ENCODE measurements at regions not wholly inside any gene's neighbourhood (a gene's known extent, or its start where the extent isn't known, plus 50 kb on each side); places are given as distances from the start of the nearest gene placed in this dataset.

DNA sequence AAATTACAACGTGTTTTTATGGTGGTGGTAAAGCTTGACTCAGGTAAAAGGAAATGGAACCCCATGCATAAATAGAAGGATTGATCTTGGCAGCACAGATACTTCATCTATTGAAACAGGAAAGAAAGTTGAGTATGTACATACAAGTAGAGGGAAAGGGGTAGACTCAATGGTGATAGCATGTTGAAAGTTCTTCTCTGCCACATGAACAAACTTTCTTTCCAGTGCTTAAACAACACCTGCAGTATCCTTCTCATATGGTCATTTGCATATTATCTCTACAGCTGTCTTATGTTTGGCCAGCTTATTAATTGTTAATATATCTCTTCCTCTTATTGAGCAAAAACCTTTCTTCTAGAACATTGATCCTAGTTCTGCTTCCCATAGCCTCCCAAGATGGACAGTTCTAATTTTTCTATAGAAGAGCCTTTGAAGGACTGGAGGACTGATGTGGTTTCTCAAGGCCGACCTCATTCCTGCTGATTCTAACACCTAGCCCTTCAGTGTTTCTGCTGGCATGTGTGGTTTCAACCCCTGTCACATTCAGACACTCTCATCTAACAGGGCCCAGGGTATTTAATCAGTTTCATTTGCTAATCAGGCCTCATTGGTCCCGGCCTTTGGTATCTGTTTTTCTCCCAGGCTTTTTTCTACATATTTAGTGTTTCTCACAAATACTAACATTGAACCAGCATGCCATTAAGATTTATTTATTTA, 108.1 kb upstream of the SPRY1 start:
- DNase-seq = no peak

- DNase-seq = no peak
These were observed 105.3 kb upstream of the SPRY1 start for GRCh38 chr4:123291329-123291728.

DNA sequence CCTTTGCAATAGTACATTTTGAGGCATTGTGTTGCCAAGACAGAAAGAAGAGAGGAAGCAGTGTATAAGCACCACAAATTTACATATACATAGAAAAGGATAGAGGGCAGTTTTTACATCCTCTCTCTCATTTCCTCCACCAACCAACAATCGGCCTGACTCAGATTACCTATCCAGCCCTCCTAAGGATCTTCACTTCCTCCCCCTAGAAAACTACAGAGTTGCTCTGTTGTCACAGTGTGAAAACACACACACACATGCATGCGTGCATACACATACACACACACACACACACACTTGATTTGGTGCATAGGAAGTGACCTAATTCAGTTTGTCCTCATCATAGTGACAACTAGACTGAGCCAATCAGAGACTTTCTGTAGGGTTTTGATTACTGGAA, 98.8 kb upstream of the SPRY1 start:
- no peak for DNase-seq

DNA sequence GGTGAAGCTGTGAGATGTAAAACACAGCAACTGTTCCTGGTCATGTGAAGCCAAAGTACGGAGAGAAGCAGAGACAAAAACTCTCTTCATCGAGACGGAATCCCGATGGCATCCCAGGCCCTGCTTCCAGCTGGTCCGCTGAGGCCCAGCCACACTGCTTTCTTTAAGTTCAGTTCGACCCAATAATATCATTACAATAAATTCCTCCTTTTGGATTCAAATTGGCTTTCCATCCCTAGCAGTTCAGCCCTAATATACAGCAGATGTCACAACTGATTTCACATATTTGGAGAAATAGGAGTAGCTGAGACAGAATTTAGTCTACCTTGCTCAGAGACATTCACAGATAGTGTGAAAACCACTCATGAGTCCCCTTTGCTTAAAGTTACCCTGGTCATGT, 98.3 kb upstream of the SPRY1 start:
- DNase-seq = no peak

GRCh38 chr4:123298801-123299200, 97.8 kb upstream of the SPRY1 start:
- no peak for DNase-seq

DNA sequence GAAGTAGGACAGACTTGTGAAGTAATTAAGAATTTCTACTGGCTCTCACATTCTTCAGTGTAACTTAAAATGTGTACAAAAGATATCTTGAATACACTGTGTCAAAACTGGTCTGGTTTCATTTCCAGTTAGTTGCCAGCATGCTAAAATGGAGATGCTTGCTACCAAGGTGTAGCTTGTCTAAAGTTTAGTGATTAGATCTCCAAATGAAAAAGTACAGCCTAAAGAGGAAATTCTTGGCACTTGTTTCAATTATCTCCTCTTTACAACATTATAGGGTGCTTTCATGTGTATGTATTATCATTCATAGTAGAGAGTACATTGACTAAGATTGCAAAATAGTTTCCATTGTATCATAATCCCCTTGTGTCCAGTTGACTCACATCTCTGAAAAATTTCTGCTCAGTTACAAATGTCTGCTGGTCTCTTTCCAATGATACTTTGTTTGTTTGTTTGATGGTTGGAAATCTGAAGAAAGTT, 97.3 kb upstream of the SPRY1 start:
- no peak for DNase-seq

DNA sequence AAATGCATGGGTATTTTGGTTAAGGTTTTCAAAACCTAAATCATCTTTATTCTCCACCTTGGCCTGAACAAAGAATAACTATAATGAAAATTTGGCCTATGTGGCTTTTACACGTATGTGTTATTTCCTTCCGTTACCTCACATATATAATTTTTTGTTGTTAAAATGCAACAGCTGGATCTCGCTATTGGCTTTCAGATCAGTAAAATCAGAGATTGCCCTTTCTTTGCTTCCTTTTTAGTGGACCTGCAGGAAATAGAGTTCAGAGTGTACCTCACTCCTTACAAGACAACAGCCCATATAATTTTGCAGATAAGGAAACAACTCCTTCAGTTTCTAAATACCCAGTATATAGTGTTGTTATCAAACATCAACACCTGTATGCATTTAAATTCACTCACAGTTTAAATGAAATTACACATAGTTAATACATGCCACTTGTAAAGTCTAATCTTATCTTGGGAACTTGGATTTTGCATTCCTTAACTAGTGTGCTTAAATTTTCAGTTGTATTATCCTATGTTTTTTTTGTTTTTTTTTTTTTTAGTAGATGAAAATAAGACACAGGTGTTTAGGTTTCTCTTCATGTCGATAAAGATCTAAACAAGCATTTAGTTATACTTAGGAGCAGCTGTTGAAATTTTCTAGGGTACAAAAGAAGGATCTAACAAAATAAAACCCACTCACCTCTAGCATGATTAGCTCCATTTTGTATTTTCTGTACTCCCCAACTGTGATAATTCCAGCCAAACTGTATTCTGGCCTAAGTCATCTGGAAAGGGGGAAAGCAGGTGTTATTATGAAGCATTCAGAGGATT, 96.2 kb upstream of the SPRY1 start:
- no peak for DNase-seq

- no peak for DNase-seq
These were observed 94.7 kb upstream of the SPRY1 start for GRCh38 chr4:123301923-123302322.

- no peak for DNase-seq
These were observed 92.2 kb upstream of the SPRY1 start for GRCh38 chr4:123304151-123304964.

DNA sequence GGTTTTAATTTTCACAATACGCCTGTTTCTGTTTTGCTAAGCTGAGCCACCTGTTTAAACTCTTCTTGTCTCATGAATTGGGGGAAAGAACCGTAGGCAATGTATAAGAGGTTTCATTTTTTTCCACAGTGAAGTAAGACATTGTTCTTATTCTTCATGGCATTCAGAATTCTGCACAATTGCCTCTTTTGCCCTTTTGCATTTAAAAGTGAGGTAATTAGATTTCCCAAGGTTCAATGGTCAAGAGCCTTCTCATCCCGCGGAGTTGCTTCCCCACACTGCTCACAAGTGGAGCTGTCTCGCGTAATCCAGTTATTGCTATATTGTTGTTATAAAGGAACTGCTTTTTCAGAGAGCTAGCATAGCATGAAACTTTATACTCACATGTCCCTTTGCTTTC, 90.9 kb upstream of the SPRY1 start:
- no peak for DNase-seq

- DNase-seq = no peak
These were observed 89.8 kb upstream of the SPRY1 start for GRCh38 chr4:123306769-123307168.

DNA sequence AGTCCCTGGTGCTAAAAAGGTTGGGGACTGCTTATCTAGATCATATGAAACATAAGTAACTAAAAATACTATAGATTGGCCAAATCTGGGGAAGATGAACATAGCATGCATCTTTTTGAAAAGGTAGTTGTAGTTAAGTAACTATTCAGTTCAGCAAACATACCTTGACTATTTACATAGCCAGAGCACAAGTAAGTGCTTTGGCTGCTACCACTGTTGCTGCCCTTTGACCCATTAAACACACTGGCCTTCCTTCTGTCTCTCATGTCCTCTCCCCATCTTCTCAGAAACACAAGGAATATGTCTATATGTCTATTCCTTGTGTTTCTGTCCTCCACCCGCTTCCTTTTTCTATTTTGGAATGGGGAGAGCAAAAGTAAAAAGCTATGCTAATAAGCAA, 87.9 kb upstream of the SPRY1 start:
- DNase-seq = no peak

DNA sequence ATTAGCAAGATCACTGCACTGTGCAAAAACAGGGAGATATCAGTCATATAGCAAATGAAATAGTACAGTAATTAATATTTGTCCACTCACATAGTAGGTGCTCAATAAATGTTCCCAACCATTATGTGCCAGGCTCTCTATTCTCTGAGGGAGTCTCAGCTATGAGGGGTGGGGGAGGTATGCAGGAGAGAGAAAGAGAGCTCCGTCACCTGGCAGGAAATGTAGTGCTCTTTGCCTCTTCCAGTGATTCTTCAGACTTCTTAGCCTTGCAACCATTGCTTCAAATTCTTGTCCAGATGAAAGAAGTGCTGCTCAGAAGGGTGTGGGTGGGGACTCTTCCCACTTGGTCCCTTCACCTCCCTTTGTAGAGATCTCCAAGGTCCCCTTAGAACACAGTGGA, 84.5 kb upstream of the SPRY1 start:
- DNase-seq = no peak

DNA sequence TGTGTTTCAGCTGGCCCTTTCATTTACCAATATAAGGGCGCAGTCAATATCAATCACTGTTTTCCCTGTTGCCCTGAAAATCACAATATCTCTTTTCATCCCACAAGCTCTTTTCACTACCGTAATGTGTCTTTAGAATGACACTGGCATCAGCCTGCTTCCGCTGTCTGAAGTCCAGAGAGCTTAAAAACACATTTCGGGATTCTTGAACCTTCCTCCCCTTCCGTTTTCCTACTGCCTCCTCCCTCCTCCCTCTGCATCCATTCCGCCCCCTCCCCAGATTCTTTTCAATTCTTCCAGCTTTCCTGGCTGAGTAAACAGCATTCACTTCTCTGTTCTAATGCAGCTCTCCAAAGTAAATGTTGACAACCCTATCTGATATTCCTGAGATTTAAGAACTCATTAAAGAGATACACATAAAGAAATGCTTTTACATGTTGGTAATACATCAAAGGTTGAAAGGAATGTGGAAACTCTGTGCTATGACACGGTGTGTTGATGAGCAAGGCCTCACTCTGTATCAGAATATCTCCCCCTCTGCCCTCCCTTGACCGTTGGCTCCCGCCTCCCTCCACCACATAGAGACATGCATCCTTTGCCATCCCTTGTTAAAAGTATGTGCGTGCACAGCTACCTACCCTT, 83.5 kb upstream of the SPRY1 start:
- DNase-seq = no peak

DNA sequence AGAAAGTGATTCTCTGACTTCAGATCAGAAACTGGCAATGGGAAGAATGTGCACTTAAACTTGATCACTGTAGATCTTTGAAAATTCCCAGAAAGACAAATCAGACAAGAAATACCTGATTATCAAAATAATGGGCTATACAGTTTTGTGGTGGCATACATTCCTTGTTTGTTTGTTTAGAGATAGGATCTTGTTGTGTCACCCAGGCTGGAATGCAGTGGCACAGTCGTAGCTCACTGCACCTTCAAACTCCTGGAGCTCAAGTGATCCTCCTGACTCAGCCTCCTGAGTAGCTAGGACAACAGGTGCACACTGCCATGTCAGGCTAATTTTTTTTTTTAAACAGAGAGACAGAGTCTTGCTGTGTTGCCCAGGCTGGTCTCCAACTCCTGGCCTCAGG, 81.0 kb upstream of the SPRY1 start:
- DNase-seq = no peak

DNA sequence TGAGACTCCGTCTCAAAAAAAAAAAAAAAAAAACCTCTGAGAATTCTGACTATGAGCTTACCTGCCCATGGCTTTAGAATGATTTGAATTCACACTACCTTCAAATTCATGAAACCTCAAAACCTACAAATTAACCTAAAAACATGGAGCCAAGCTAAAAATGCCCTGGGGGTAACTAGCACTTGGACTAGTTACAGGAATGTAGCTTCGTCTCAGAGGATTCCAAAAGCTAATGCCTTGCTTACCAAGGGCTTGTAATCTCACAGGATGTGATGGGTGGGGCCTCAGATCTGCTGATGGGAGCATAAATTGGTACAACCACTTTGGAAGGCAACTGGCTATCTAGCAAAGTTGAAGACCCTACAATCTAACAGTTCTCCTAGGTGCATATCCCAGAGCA, 79.4 kb upstream of the SPRY1 start:
- DNase-seq = no peak

GRCh38 chr4:123319639-123320038, 77.0 kb upstream of the SPRY1 start:
- DNase-seq = no peak

GRCh38 chr4:123323998-123324397, 72.6 kb upstream of the SPRY1 start:
- no peak for DNase-seq

DNA sequence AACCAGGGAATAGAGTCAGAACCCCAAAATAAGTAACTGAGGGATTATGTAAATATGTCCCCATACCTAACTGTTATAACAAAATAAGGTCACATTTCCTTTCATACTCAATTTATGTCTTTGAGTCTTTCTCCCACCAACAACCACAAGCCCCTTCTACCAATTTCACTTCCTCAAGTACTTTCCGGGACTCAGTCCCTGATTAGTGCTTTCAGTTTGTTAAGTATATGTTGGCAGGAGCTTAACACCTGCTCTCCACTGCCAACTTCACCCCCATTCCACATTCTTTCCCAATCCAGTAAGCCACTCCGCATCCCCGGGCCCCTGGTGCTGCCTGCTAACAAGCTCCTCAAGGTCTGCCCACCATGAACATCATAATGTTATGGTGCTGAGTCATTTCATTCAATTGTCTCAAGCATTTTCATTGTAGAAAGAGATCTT, 71.3 kb upstream of the SPRY1 start:
- no peak for DNase-seq

- no peak for DNase-seq
These were observed 69.2 kb upstream of the SPRY1 start for GRCh38 chr4:123327346-123327745.

- DNase-seq = no peak
These were observed 68.7 kb upstream of the SPRY1 start for GRCh38 chr4:123327846-123328429.

GRCh38 chr4:123338715-123339114, 57.9 kb upstream of the SPRY1 start:
- DNase-seq = no peak
